Neural progenitor cell (in vitro differentiated cells): ENCODE measurements at regions not wholly inside any gene's neighbourhood (a gene's known extent, or its start where the extent isn't known, plus 50 kb on each side); places are given as distances from the start of the nearest gene placed in this dataset.

Experiments used
- EZH2 ChIP-seq: fragments of 200-600 bp; sonication (generic); IDR thresholded peaks from 2 replicates; pipeline ENCODE4 v1.6.1; 2017; ENCODE audit warnings: antibody characterized with exemption, mild to moderate bottlenecking, moderate library complexity
- EZH2phosphoT487 ChIP-seq: fragments of 200-600 bp; sonication (generic); IDR thresholded peaks from 2 replicates; pipeline ENCODE4 v1.6.1; 2017; ENCODE audit warnings: antibody characterized with exemption
- TF ChIP-seq, protein P1 (sequence below): fragments of 200-600 bp; sonication (generic); IDR thresholded peaks from 2 replicates; pipeline ENCODE4 v1.5.1; 2017; ENCODE audit warnings: antibody characterized with exemption, mild to moderate bottlenecking

DNA sequence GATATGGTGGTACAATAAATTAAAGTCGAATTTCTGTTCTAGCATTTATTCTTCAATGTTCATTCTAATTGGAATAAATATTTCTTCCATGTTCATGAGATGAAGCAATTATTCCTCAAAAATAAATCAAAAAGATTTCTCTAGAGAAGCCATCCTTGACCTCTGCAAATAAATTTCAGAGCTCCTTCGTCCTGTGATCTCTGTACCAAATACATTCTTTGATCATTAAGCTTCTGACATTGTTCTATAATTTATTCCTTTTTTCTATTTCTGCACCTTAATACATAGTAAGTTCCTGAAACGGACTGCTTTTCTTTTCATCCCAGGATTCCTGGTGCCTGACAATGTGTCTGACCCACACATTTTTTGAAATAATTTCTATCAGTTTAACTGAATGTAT lies 1039.3 kb upstream of the TYRP1 start:
- TF ChIP-seq EZH2 (no peak), EZH2phosphoT487 (no peak)
- TF ChIP-seq, protein P1, sequence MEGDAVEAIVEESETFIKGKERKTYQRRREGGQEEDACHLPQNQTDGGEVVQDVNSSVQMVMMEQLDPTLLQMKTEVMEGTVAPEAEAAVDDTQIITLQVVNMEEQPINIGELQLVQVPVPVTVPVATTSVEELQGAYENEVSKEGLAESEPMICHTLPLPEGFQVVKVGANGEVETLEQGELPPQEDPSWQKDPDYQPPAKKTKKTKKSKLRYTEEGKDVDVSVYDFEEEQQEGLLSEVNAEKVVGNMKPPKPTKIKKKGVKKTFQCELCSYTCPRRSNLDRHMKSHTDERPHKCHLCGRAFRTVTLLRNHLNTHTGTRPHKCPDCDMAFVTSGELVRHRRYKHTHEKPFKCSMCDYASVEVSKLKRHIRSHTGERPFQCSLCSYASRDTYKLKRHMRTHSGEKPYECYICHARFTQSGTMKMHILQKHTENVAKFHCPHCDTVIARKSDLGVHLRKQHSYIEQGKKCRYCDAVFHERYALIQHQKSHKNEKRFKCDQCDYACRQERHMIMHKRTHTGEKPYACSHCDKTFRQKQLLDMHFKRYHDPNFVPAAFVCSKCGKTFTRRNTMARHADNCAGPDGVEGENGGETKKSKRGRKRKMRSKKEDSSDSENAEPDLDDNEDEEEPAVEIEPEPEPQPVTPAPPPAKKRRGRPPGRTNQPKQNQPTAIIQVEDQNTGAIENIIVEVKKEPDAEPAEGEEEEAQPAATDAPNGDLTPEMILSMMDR = no peak
